AG09309 (cell line): ENCODE measurements at regions not wholly inside any gene's neighbourhood (a gene's known extent, or its start where the extent isn't known, plus 50 kb on each side); places are given as distances from the start of the nearest gene placed in this dataset.

ENCODE experiments used
- DNase-seq: peaks from one replicate; pipeline ENCODE4 v3.0.0-alpha.2; 2010; ENCODE audit warnings: low read depth
- H3K4me3 ChIP-seq: 2 replicates; pipeline ENCODE4 v1.5.1; 2011; ENCODE audit warnings: mild to moderate bottlenecking, low read depth, low read length, moderate library complexity; ENCODE audit not compliant: control insufficient read depth
- TF ChIP-seq, protein P1 (sequence below): IDR thresholded peaks from 2 replicates; pipeline ENCODE4 v1.5.1; 2011; ENCODE audit warnings: mild to moderate bottlenecking, low read depth, low read length, inconsistent platforms; ENCODE audit not compliant: insufficient read depth, control insufficient read depth; ENCODE audit errors: missing control alignments

DNA sequence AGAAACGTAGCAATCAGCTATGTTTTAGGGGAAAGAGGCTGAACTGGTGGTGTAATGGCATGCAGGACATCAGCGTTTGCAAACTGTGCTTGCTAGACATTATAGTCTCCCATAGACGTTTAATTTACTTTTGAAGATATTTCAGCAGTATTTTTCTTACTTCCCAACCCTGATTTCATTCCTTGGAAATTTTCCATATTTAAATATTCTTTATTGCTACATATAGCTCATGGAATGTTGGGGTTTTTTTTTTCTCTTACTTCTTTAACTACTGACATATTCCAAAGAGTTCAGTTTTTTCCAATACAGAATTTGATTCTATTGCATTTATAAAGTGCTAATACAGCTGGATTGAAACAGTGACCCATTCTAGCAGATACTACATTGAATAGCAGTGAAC, 694.4 kb upstream of the CITED2 start:
- TF ChIP-seq, protein P1, sequence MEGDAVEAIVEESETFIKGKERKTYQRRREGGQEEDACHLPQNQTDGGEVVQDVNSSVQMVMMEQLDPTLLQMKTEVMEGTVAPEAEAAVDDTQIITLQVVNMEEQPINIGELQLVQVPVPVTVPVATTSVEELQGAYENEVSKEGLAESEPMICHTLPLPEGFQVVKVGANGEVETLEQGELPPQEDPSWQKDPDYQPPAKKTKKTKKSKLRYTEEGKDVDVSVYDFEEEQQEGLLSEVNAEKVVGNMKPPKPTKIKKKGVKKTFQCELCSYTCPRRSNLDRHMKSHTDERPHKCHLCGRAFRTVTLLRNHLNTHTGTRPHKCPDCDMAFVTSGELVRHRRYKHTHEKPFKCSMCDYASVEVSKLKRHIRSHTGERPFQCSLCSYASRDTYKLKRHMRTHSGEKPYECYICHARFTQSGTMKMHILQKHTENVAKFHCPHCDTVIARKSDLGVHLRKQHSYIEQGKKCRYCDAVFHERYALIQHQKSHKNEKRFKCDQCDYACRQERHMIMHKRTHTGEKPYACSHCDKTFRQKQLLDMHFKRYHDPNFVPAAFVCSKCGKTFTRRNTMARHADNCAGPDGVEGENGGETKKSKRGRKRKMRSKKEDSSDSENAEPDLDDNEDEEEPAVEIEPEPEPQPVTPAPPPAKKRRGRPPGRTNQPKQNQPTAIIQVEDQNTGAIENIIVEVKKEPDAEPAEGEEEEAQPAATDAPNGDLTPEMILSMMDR: no peak
- H3K4me3 ChIP-seq: no peak overlapping the region
- DNase-seq: no peak

DNA sequence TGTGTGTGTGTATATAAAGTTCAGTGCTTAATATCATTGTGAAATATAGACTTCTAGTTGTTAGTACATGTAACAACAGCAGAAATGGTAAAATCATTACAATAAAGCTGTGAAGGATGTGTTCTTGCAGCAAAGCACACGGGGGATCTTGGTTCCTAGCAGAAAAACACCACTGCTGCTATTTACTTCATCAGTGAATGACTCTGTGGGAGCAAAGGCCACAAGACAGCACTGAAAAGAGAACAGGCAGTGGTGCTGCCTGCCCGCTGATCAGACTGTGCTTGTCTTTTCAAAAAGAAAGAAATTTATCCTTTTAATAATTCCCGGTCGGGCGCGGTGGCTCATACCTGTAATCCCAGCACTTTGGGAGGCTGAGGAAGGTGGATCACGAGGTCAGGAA, 689.9 kb upstream of the CITED2 start:
- TF ChIP-seq, protein P1: no peak

GRCh38 chr6:140063021-140063399, 688.6 kb upstream of the CITED2 start:
- H3K4me3 ChIP-seq: no peak overlapping the region
- TF ChIP-seq, protein P1: no peak
- no peak for DNase-seq

More for the DNA sequence above, 689.9 kb upstream of the CITED2 start:
- H3K4me3 ChIP-seq: no peak overlapping the region
- DNase-seq: no peak

DNA sequence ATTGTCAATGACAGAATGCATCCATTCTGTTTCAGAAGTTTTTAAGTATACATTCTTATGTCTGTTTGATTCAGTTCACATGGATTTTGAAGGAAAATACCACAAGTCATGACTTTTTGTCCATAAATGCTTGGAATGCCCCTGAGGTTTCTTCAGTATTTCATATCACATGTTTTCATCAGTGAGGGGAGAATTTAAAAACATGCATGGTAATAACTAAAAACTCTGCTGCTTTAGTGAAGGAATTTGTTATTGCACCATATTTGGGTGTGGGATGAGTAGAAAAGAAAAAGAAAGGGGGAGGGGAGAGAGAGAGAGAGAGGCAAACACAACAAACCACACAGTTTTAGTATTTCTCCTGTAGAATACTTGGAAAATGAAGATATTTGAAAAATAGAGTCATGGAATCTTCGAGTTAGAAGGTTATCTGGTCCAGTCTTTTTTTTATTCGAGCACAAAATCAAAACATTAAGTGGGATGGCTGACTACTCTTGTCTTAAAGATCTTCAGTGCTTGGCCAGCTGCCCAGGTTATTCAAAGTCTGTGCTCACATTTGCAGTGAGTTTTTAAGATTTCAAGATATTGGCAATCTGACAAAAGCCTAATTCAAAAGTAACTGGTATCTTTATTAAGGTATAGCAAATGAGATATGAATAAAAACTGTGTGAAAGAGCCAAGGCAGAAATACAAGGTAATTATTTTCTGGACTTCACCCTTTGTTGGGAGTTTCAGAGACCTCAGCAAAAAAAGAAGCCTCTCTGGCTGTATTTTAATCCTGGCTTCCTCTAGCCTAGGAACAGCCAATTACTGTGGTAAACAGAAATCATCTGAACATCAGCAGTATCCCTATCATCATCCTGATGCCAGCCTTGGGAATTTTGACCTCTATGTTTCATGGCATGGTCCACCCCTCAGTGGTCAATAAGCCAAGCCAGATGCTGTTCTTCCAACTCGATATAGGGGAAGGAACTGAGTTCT, 687.9 kb upstream of the CITED2 start:
- peak; percentile 98 for DNase-seq
- H3K4me3 ChIP-seq: no peak overlapping the region
- TF ChIP-seq, protein P1: no peak

DNA sequence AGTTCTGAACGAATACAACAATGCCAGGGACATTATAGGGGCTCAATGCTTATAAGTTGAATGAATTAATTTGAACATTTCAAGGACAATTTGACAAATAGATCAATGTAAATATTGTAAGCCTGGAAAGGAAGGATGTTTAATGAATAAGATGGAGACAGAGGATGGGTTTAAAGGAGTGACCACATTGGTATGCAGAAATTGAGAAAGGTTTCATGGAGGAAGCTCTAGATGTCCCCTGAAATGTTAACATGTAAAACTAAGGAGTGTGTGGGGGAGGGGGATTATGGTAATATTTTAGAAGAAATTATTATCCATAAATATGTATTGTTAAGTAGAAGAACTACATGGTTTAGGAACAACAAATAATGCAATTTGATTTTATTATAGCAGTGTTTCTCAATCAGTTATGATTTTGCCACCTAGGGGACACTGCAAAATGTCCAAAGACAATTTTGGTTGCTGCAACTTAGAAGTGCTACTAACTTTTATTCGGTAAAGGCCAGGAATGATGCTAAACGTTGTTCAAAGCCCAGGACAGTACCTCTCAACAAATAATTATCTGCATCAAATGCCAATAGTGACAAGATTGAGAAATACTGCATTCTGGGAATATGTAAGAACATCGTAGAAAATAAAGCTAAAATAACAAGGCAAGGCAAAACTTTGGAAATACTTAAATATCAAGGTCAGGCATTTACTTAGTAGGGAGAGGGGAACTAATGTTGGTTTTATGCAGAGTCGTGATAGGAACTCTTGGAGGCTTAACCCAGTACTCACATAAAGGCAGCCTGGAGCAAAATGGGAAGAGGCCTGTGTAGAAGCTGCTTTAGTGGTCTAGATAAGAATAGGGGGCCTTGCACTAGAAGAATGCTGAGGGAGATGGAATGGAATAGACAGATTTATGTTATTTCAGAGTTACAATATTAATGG, 686.9 kb upstream of the CITED2 start:
- TF ChIP-seq, protein P1: no peak
- no peak for DNase-seq
- H3K4me3 ChIP-seq: no peak overlapping the region

DNA sequence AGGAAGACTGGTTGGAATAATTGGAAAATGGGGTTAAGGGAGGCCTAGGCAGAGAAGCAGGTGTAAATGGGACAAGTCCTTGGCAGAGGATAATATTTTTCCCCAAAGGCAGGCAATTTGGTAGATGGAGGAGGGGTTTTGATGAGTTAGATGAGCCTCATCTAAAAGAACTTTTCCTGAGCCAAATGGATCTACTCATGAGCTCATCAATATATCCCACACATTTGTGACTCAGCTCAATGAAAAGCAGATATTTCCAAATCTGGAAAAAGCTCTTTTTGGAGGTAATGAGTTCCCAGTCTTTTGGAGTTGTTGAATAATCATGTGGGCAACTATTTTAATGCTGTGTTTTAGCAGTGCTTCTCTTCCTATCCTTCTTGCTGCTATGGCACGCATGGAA, 685.5 kb upstream of the CITED2 start:
- no peak for DNase-seq
- no peak overlapping the region for H3K4me3 ChIP-seq
- TF ChIP-seq, protein P1: no peak
